GM19328 (cell line): ENCODE measurements at regions not wholly inside any gene's neighbourhood (a gene's known extent, or its start where the extent isn't known, plus 50 kb on each side); places are given as distances from the start of the nearest gene placed in this dataset.

ENCODE experiments used
- ATAC-seq: cut with Tn5 transposase; IDR thresholded peaks from one replicate; pipeline ENCODE4 v1.9.1; 2021; ENCODE audit warnings: mild to moderate bottlenecking, moderate library complexity; ENCODE audit not compliant: unreplicated experiment

DNA sequence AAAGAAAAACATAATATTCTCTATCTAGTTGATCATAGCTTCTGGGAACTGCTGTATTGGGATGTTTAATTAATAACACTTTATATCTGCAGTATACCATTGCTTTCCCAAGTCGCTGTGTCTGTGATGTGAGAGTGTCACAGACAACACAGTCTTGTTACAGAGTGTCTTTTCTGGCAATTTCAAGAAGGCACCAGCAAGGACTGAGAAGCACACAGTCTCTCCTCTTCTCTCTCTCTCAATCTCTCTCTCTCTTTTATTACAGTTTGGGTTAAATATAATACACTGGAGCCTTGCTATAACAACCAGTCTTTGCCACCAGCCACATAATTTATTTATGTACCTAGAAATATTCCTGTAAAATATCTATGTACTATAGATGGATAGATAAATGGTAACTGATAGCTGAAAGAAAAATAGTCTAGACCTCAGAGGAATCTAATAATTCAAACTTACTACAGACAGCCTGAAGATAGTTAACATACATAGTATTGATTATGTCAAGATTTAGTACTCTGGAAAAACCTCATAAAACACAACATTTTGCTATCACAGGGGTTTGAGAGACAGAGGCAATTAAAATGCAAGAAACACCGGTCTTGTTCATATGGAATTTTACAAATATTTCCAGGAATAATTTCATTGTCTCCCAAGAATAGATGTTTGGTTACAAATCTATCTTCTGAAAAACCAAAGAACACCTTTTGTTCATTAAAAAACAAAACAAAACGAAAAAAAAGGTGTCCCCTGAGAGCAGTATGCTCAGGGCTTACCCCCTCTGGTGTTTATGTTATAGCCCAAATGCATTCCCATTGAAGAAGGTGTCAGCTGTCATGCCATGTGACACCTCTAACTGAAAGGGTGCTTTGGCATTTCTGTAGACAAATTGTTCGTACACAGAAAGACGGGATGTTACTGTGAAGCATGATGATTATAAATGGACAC, 507.8 kb downstream of the TBC1D4 start:
- ATAC-seq, result no peak

GRCh38 chr13:74969419-74969818, 512.5 kb downstream of the TBC1D4 start:
- ATAC-seq, result no peak

GRCh38 chr13:74966814-74967424, 515.0 kb downstream of the TBC1D4 start:
- no peak for ATAC-seq

DNA sequence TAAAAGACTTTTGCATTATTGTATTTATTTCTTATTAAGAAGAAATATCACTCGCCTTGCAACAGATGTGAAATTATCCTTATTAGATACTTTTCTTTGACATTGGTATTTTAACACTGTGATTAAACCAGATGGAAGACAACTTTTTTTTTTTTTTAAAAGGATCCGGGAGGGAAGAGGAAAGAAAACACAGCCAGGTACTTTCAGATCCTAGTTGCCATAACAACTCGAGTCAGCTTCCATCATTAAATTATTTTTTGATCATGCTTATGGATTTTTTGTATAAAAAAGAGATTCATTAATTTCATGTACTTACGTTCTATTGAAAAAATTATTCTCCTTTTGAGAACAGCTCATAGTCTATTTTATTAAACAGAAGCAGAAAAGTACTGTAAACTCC, 515.7 kb downstream of the TBC1D4 start:
- no peak for ATAC-seq

- no peak for ATAC-seq
Measured at GRCh38 chr13:74945637-74946036, 536.3 kb downstream of the TBC1D4 start.

DNA sequence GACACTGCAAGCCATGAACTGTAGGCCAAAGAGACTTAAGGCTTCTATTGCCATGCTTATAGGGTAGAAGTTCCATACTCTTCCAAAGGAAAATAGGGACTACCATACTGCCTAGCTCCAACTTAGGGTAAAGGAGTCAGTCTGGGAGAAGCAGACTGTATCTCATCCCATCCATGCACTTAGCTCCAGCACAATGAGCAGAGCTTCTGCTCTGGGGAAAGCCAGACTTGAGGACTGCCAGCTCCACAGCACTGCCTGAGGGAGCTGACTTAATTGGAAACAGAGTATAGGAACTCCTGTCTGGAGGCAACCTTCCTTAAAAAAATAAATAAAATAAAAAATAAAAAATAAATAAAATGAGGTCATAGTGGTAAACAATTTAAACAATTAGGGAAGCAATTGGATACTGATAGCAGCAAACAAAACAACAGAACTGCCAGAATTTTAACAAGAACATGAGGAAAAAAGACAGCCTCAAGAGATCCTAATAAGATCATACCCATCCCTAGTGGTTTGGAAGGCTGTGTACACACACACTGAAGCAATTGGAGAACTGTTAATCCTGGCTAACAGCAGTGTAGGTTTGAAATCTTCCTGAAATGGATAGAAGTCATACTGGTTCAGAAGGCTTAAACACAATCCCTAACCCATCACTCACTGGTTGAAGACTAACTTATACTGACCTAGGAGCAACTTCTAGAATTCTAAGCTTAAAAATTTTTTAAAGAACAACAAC, 550.1 kb downstream of the TBC1D4 start:
- ATAC-seq, result no peak

DNA sequence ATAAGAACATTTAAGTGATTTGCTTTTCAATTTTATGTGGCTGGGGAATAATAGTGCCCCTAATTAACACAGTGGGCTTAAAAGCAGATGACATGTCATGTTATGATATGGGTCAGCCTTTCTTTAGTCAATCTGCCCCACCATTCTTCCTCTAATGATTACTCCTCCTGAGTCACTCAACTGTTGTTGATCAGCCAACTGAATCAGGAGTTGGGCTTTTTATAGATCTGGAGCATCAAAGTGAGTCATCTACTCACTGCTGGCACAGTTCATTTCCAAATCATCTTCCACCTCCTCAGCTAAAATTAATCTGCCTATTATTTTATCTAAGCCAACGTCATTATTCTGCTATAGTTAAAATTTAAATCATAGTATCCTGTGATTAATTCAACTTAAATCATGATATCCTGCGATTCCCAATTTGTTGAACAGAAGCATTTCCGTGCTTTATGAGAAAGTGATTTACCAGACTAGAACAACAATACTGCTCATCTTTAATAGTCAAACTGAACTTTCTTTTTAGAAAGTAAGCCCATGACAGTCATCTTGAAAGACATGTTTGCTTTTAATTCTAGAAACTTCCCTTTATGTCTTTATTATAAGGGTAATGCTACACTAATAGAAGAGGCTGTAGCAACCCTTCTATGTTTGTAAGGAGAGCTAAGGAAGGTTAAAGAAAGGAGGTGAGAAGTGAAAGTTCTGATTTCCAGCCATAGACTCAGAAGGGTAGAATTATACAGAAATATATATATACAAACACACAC, 551.4 kb downstream of the TBC1D4 start:
- ATAC-seq, result no peak

DNA sequence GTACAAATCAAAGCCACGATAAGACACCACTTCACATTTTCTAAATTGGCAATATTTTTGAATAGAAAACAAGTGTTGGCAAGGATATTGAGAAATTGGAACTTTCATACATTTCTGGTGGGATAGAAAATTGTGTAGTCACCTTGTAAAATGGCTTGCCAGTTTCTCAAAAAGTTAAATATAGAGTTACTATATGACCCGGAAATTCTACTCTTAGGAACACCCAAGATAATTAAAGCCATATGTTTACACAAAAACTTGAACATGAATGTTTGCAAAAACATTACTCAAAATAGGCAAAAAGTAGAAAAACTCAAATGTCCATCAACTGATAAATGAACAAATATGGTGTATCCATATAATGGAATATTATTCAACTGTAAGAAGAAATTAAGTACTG, 552.5 kb downstream of the TBC1D4 start:
- ATAC-seq, result no peak

DNA sequence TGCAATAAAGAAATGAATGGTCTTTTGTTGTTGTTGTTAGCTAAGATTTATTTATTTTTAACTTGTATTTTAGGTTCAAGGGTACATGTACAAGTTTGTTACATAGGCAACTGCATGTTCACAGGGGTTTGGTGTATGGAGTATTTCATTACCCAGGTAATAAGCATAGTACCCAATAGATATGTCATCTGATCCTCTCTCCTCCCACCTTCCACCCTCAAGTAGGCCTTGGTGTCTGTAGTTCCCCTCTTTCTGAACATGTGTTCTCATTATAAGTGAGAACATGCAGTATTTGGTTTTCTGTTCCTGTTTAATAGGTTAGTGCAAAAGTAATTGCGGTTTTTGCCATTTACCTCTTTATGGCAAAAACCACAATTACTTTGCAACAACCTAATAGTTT, 554.1 kb downstream of the TBC1D4 start:
- no peak for ATAC-seq

- no peak for ATAC-seq
Measured at GRCh38 chr13:74922963-74923362, 559.0 kb downstream of the TBC1D4 start.

GRCh38 chr13:74921326-74921725, 560.6 kb downstream of the TBC1D4 start:
- no peak for ATAC-seq

DNA sequence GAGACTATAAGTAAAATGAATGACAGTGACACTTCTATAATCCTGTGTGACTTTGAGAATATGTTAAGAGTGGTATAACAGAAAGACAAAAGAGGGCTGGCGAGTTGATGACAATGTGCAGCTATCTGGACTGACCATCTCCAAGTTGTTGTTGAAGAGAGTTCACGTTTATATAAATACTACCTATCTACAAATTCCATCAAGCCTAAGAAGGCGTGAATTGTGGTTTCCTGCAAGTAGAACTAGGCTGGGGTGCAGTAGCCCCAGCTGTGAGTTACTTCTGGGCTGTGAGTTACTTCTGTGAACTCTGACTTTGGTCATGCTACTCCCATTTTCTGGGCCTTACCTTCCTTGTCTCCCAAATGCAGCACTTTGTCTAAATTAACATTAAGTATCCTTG, 561.0 kb downstream of the TBC1D4 start:
- no peak for ATAC-seq

DNA sequence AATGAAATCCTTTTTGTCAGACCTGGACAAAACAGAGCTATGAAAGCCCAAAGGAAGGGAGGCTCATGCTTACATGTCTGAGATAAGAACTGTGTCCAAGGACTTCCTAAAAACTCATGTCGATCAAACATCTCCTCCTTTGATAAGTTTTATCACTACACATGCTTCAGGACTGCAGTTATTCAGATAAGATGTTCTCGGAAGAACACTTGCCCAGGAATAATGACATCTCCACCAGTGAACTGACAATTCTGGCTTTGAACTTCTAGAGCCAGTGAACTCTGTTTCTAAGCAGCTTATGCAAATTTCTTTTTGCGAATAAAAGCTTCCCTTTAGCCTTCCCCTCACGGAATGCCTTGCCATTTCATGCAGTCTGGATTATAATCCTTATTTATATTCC, 561.6 kb downstream of the TBC1D4 start:
- no peak for ATAC-seq

GRCh38 chr13:74919914-74920313, 562.1 kb downstream of the TBC1D4 start:
- no peak for ATAC-seq

DNA sequence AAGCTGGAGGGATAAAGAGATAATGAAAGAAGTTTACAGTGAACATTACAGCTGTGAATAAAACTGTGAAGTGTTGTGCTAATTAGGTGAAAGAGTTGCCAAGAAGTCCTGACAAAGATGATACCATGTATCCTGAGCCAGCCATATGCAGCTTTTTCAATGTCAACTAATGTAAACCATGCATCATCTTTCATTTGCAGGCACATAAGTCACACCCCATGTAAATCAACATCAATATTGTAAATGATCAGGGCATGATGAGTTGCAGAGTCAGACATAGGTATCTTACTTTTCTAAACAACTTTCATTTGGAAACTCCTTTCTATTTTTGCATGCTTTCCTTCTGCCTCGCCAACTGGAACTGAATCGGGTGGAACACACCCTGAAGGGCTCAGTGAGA, 569.1 kb downstream of the TBC1D4 start:
- ATAC-seq, result no peak

- ATAC-seq, result no peak
Measured at GRCh38 chr13:74910415-74910814, 571.6 kb downstream of the TBC1D4 start.

GRCh38 chr13:74907788-74908187, 574.2 kb downstream of the TBC1D4 start:
- ATAC-seq, result no peak

- ATAC-seq, result no peak
Measured at GRCh38 chr13:74904556-74904955, 577.4 kb downstream of the TBC1D4 start.

- ATAC-seq, result no peak
Measured at GRCh38 chr13:74895042-74895796, 586.8 kb downstream of the TBC1D4 start.

DNA sequence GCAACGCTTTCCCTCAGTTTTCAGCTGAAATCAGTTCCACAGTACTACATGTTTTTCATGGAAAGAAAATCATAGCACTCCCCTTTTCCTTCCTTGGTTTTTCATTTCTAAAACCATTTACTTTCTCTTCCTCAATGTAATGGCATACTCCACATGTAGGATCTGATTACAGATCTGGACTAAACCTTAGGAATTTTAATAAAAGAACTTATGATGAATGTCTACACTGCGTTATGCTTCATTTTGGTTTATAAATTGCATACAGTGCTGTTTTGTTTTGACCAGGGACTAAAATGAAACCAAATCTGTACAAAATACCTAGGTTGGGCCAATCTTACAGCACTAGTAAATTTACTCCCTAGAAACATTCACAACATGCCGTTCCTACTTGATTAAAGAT, 589.9 kb downstream of the TBC1D4 start:
- no peak for ATAC-seq
